ENCODE measurements at regions not wholly inside any gene's neighbourhood (a gene's known extent, or its start where the extent isn't known, plus 50 kb on each side); places are given as distances from the start of the nearest gene placed in this dataset.

DNA sequence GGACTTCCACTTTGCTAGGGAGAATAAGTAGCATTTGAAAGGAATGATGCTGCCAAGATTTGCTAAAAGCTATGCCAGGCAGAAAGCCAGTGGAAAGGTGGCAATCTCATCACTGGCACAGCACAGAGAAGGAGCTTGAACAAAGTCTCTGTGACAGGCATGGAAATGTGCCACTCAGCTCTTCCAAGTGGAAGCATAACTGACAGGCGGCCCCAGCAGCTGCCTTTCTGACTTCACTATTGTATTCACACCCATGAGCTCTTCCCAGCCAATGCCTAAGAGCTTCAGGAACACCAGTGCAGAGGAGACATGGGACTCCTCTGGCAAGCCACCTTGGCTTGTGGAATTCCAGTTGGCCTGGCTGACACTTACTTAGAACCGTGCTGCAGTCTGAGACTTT is 134.6 kb upstream of the REG3G start:
- H3K27ac ChIP-seq (ENCODE audit: low read depth, low read length) = no peak overlapping the region
- no peaks in the 10 kb centered on the region for H3K4me1 ChIP-seq (ENCODE audit: control insufficient read depth in 3 of 3, insufficient read depth in 3 of 3, low read length in 3 of 3)
- H3K9ac ChIP-seq (ENCODE audit: low read depth in 1 of 3, low read length in 3 of 3) = no peak overlapping the region
- no peak overlapping the region for H3K4me3 ChIP-seq (ENCODE audit: low read length in 3 of 3)
- no peaks in the 10 kb centered on the region for H3K27me3 ChIP-seq (ENCODE audit: control insufficient read depth in 3 of 3, insufficient read depth in 3 of 3, low read length in 3 of 3)
- H3K36me3 ChIP-seq (ENCODE audit: control insufficient read depth in 3 of 3, insufficient read depth in 3 of 3, low read length in 3 of 3) = no peaks in the 10 kb centered on the region
- no peaks in the 10 kb centered on the region for H3K9me3 ChIP-seq (ENCODE audit: control insufficient read depth in 3 of 3, low read length in 3 of 3)

DNA sequence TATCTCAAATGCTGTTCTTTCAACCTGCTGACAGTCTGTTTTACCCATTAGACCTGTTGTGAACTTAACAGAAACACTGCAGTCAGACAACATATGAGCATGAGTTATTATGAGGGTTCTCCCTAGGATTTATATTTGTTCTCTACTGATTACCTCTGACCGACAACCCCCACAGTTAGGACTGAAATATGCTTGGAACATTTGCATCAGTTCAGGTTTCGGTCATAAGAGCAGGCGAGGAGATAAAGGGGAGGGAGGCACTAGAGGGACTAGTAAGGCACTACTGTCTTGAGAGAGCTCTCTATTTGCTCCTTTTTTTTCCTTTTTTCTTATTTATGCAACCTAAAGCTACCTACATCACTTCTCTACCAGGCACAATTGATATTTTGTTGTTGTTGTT is 133.2 kb upstream of the REG3G start:
- H3K4me1 ChIP-seq (ENCODE audit: control insufficient read depth in 3 of 3, insufficient read depth in 3 of 3, low read length in 3 of 3) = no peaks in the 10 kb centered on the region
- H3K4me3 ChIP-seq (ENCODE audit: low read length in 3 of 3) = no peak overlapping the region
- no peaks in the 10 kb centered on the region for H3K36me3 ChIP-seq (ENCODE audit: control insufficient read depth in 3 of 3, insufficient read depth in 3 of 3, low read length in 3 of 3)
- H3K9ac ChIP-seq (ENCODE audit: low read depth in 1 of 3, low read length in 3 of 3) = no peak overlapping the region
- no peaks in the 10 kb centered on the region for H3K27me3 ChIP-seq (ENCODE audit: control insufficient read depth in 3 of 3, insufficient read depth in 3 of 3, low read length in 3 of 3)
- no peak overlapping the region for H3K27ac ChIP-seq (ENCODE audit: low read depth, low read length)
- no peaks in the 10 kb centered on the region for H3K9me3 ChIP-seq (ENCODE audit: control insufficient read depth in 3 of 3, low read length in 3 of 3)

DNA sequence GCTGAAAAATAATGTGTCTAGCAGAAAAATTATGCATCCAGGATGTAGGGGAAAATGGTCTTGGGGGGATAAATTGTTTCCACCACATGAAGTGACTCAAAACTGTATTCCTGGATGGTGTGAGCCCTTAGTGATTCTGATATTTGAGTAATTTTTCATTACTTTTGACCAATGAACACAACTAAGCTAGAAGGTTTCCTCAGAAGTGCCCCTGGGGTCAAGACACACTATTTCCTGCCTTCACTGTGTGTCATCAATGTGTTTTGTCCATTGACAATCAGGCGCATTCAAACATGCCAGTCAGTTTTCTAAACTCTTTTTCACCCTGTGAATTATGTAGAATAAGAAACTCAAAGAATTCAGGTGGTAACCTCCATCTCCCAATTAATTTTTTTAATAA is 130.5 kb upstream of the REG3G start:
- Histone ChIP-seq H3K27me3 (ENCODE audit: control insufficient read depth in 3 of 3, insufficient read depth in 3 of 3, low read length in 3 of 3) (no peaks in the 10 kb centered on the region), H3K27ac (ENCODE audit: low read depth, low read length) (no peak overlapping the region)

DNA sequence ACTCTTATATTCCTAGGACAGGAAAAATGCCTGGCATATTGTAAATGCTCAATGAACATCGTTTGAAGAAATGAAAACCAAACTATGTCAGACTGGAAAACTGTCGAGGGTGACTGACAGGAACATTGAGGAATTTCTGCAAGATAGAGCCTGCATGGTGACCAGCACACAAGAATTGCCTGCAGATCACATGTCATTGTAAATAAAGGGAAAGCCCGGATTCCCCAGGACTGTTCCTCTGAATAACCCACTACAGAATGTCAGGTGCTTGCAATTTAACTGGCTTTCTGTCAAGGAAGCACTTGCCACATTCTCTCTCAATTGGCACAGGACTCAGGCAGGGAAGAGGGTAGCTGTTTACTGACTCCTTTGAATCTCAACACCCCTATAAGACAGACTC is 129.0 kb upstream of the REG3G start:
- no peaks in the 10 kb centered on the region for H3K27me3 ChIP-seq (ENCODE audit: control insufficient read depth in 3 of 3, insufficient read depth in 3 of 3, low read length in 3 of 3)
- no peaks in the 10 kb centered on the region for H3K36me3 ChIP-seq (ENCODE audit: control insufficient read depth in 3 of 3, insufficient read depth in 3 of 3, low read length in 3 of 3)
- H3K4me3 ChIP-seq (ENCODE audit: low read length in 3 of 3) = no peak overlapping the region

More for the DNA sequence above, 130.5 kb upstream of the REG3G start:
- Histone ChIP-seq H3K9me3 (ENCODE audit: control insufficient read depth in 3 of 3, low read length in 3 of 3) (no peaks in the 10 kb centered on the region), H3K36me3 (ENCODE audit: control insufficient read depth in 3 of 3, insufficient read depth in 3 of 3, low read length in 3 of 3) (no peaks in the 10 kb centered on the region), H3K4me1 (ENCODE audit: control insufficient read depth in 3 of 3, insufficient read depth in 3 of 3, low read length in 3 of 3) (no peaks in the 10 kb centered on the region), H3K9ac (ENCODE audit: low read depth in 1 of 3, low read length in 3 of 3) (no peak overlapping the region), H3K4me3 (ENCODE audit: low read length in 3 of 3) (no peak overlapping the region)

DNA sequence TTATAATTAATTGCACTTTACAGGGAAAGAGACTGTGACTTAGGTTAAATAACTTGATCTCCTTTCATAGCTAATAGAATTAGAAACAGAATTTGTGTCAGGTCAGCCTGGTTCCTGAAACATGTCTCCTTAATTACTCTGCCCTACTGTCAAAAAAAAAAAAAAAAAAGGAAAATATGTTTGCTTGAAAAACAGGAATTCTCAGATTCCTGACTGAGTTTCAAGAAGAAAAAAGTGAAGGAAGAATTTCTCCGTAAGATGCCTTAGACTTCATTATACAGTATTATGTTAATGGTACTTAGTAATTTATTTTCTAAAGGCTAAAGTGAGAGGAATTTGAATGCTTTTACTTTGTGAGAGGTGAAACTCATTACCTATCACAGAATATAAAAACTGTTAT is 118.4 kb upstream of the REG3G start:
- no peak overlapping the region for H3K4me3 ChIP-seq (ENCODE audit: low read length in 3 of 3)
- no peaks in the 10 kb centered on the region for H3K4me1 ChIP-seq (ENCODE audit: control insufficient read depth in 3 of 3, insufficient read depth in 3 of 3, low read length in 3 of 3)
- no peak overlapping the region for H3K27ac ChIP-seq (ENCODE audit: low read depth, low read length)
- H3K9me3 ChIP-seq (ENCODE audit: control insufficient read depth in 3 of 3, low read length in 3 of 3) = no peaks in the 10 kb centered on the region
- no peak overlapping the region for H3K9ac ChIP-seq (ENCODE audit: low read depth in 1 of 3, low read length in 3 of 3)
- H3K36me3 ChIP-seq (ENCODE audit: control insufficient read depth in 3 of 3, insufficient read depth in 3 of 3, low read length in 3 of 3) = no peaks in the 10 kb centered on the region
- no peaks in the 10 kb centered on the region for H3K27me3 ChIP-seq (ENCODE audit: control insufficient read depth in 3 of 3, insufficient read depth in 3 of 3, low read length in 3 of 3)

More for the DNA sequence above, 129.0 kb upstream of the REG3G start:
- no peaks in the 10 kb centered on the region for H3K4me1 ChIP-seq (ENCODE audit: control insufficient read depth in 3 of 3, insufficient read depth in 3 of 3, low read length in 3 of 3)
- no peak overlapping the region for H3K9ac ChIP-seq (ENCODE audit: low read depth in 1 of 3, low read length in 3 of 3)
- no peaks in the 10 kb centered on the region for H3K9me3 ChIP-seq (ENCODE audit: control insufficient read depth in 3 of 3, low read length in 3 of 3)
- H3K27ac ChIP-seq (ENCODE audit: low read depth, low read length) = no peak overlapping the region

DNA sequence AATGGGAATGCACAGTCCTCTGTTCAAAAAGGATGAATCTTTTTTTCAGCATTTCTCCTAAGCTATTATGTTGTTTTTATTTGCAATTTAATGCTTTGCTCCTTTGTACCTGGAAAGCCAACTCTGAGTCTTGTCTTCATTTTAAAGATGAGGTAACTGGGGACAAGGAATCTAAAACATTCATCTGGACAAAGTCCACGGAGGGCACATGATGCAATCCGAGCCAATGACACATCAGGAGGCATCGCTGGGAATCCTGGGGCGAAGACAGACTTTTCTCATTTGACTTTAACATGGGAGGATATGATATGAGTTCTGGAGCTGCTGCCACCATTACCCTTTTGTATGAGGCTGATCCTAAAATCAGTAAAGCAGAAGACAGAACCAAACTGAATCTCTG is 116.5 kb upstream of the REG3G start:
- H3K9ac ChIP-seq (ENCODE audit: low read depth in 1 of 3, low read length in 3 of 3) = no peak overlapping the region
- no peaks in the 10 kb centered on the region for H3K9me3 ChIP-seq (ENCODE audit: control insufficient read depth in 3 of 3, low read length in 3 of 3)
- no peak overlapping the region for H3K4me3 ChIP-seq (ENCODE audit: low read length in 3 of 3)
- no peaks in the 10 kb centered on the region for H3K27me3 ChIP-seq (ENCODE audit: control insufficient read depth in 3 of 3, insufficient read depth in 3 of 3, low read length in 3 of 3)
- no peak overlapping the region for H3K27ac ChIP-seq (ENCODE audit: low read depth, low read length)
- no peaks in the 10 kb centered on the region for H3K4me1 ChIP-seq (ENCODE audit: control insufficient read depth in 3 of 3, insufficient read depth in 3 of 3, low read length in 3 of 3)
- H3K36me3 ChIP-seq (ENCODE audit: control insufficient read depth in 3 of 3, insufficient read depth in 3 of 3, low read length in 3 of 3) = no peaks in the 10 kb centered on the region

DNA sequence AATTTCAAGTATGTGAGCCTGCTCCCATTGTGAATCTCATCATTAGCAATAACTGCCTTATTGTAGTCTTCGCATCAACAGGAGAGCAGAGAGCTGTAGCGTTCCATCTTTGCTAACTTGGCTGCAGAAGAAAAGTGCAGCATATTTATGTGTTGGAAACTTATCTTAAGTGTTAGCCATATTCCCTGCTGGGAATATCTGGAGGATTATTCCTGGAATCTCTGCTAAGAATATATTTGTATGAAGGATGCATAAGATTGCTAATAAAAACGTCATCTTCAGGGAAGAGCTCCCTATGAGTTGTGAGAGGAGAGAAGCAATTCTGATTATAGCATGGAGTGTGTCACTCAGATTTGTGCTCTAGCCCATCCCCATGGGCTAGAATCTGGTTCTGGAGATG is 115.1 kb upstream of the REG3G start:
- no peaks in the 10 kb centered on the region for H3K36me3 ChIP-seq (ENCODE audit: control insufficient read depth in 3 of 3, insufficient read depth in 3 of 3, low read length in 3 of 3)
- no peaks in the 10 kb centered on the region for H3K4me1 ChIP-seq (ENCODE audit: control insufficient read depth in 3 of 3, insufficient read depth in 3 of 3, low read length in 3 of 3)
- no peaks in the 10 kb centered on the region for H3K9me3 ChIP-seq (ENCODE audit: control insufficient read depth in 3 of 3, low read length in 3 of 3)
- no peak overlapping the region for H3K27ac ChIP-seq (ENCODE audit: low read depth, low read length)
- H3K4me3 ChIP-seq (ENCODE audit: low read length in 3 of 3) = no peak overlapping the region
- no peaks in the 10 kb centered on the region for H3K27me3 ChIP-seq (ENCODE audit: control insufficient read depth in 3 of 3, insufficient read depth in 3 of 3, low read length in 3 of 3)
- no peak overlapping the region for H3K9ac ChIP-seq (ENCODE audit: low read depth in 1 of 3, low read length in 3 of 3)

DNA sequence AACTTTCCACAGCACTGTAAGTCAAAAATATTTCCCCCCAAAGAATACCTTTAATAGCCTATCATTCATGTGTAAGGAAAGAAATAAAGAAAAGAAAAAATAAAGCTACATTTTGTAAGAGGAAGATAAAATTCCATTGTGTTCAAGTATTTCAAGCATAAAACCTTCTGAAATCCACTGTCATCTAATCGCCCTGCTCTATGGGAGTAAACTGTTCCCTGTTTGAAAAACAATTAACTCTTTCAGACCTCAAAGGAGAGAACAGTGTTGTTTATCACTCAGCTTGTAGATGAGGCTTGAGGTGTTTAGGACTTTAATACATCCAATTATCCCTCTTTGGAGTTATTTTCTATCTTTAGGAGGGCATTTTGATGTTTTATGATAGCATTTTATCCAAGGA is 112.2 kb upstream of the REG3G start:
- no peaks in the 10 kb centered on the region for H3K4me1 ChIP-seq (ENCODE audit: control insufficient read depth in 3 of 3, insufficient read depth in 3 of 3, low read length in 3 of 3)
- no peaks in the 10 kb centered on the region for H3K36me3 ChIP-seq (ENCODE audit: control insufficient read depth in 3 of 3, insufficient read depth in 3 of 3, low read length in 3 of 3)
- H3K9me3 ChIP-seq (ENCODE audit: control insufficient read depth in 3 of 3, low read length in 3 of 3) = no peaks in the 10 kb centered on the region
- H3K4me3 ChIP-seq (ENCODE audit: low read length in 3 of 3) = no peak overlapping the region
- no peak overlapping the region for H3K27ac ChIP-seq (ENCODE audit: low read depth, low read length)
- no peaks in the 10 kb centered on the region for H3K27me3 ChIP-seq (ENCODE audit: control insufficient read depth in 3 of 3, insufficient read depth in 3 of 3, low read length in 3 of 3)
- no peak overlapping the region for H3K9ac ChIP-seq (ENCODE audit: low read depth in 1 of 3, low read length in 3 of 3)

DNA sequence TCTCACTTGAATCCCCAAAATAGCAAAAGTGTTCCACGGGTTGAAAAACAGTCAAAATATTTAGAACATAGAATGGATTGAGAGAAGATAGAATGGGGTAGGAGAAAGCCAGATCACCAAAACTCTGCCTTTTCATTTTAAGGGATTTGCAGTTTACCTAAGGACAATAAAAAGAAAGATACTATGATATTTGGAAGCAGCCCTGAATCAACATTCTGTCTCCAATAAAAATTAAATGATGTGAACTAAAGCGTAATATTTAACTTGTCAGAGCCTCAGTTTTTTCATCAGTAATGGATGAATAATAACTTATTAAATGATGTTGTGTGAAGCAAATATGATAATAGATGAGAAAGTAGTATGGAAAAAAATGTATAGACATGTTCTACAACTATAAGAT is 100.2 kb upstream of the REG3G start:
- H3K9me3 ChIP-seq (ENCODE audit: control insufficient read depth in 3 of 3, low read length in 3 of 3) = no peaks in the 10 kb centered on the region
- no peak overlapping the region for H3K4me3 ChIP-seq (ENCODE audit: low read length in 3 of 3)
- no peaks in the 10 kb centered on the region for H3K36me3 ChIP-seq (ENCODE audit: control insufficient read depth in 3 of 3, insufficient read depth in 3 of 3, low read length in 3 of 3)
- H3K27ac ChIP-seq (ENCODE audit: low read depth, low read length) = no peak overlapping the region
- H3K4me1 ChIP-seq (ENCODE audit: control insufficient read depth in 3 of 3, insufficient read depth in 3 of 3, low read length in 3 of 3) = no peaks in the 10 kb centered on the region
- H3K27me3 ChIP-seq (ENCODE audit: control insufficient read depth in 3 of 3, insufficient read depth in 3 of 3, low read length in 3 of 3) = no peaks in the 10 kb centered on the region
- H3K9ac ChIP-seq (ENCODE audit: low read depth in 1 of 3, low read length in 3 of 3) = no peak overlapping the region

DNA sequence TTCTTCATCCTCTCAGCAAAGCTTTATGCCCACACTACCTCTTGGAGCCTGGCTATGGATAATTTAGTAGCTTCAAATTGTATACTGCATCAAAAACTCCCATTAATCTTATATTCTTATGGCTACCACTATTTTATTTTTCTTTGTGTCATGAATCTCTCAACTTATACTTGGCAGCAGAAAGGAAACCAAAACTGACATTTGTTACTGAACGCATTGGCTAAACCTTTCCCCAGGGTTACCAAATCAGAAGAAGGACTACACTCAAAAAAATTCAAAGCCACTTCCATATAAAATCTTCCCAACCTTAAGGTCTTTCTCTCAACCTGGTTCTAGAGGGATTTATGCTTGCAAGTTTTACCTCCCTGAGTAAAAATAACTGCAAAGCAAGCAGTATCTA is 97.0 kb upstream of the REG3G start:
- H3K27ac ChIP-seq (ENCODE audit: low read depth, low read length) = no peak overlapping the region
- no peak overlapping the region for H3K9ac ChIP-seq (ENCODE audit: low read depth in 1 of 3, low read length in 3 of 3)
- H3K4me3 ChIP-seq (ENCODE audit: low read length in 3 of 3) = no peak overlapping the region
- no peaks in the 10 kb centered on the region for H3K9me3 ChIP-seq (ENCODE audit: control insufficient read depth in 3 of 3, low read length in 3 of 3)
- no peaks in the 10 kb centered on the region for H3K27me3 ChIP-seq (ENCODE audit: control insufficient read depth in 3 of 3, insufficient read depth in 3 of 3, low read length in 3 of 3)
- H3K4me1 ChIP-seq (ENCODE audit: control insufficient read depth in 3 of 3, insufficient read depth in 3 of 3, low read length in 3 of 3) = no peaks in the 10 kb centered on the region
- no peaks in the 10 kb centered on the region for H3K36me3 ChIP-seq (ENCODE audit: control insufficient read depth in 3 of 3, insufficient read depth in 3 of 3, low read length in 3 of 3)

DNA sequence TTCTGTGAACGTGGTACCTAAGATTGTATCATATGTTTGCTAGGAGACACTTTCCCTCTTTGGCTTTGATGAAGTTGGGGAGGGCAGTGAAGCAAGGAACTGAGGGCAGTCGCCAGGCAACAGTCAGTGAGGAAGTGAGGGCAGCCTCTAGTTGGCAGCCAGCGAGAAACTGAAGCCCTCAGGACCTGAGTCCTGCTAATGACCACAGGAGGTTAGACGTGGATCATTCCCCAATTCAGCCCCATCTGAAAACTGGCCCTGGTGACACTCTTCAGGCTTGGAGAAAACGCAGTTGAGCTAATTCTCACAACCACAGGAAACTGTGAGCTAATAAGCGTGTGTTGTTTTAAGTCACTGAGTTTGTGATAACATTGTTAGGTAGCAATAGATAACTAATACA is 84.5 kb upstream of the REG3G start:
- Histone ChIP-seq H3K4me3 (ENCODE audit: low read length in 3 of 3) (no peak overlapping the region), H3K27me3 (ENCODE audit: control insufficient read depth in 3 of 3, insufficient read depth in 3 of 3, low read length in 3 of 3) (no peaks in the 10 kb centered on the region), H3K9ac (ENCODE audit: low read depth in 1 of 3, low read length in 3 of 3) (no peak overlapping the region), H3K4me1 (ENCODE audit: control insufficient read depth in 3 of 3, insufficient read depth in 3 of 3, low read length in 3 of 3) (no peaks in the 10 kb centered on the region), H3K36me3 (ENCODE audit: control insufficient read depth in 3 of 3, insufficient read depth in 3 of 3, low read length in 3 of 3) (no peaks in the 10 kb centered on the region), H3K9me3 (ENCODE audit: control insufficient read depth in 3 of 3, low read length in 3 of 3) (no peaks in the 10 kb centered on the region), H3K27ac (ENCODE audit: low read depth, low read length) (no peak overlapping the region)
